ENCODE measurements at regions not wholly inside any gene's neighbourhood (a gene's known extent, or its start where the extent isn't known, plus 50 kb on each side); places are given as distances from the start of the nearest gene placed in this dataset.

- H3K4me3 ChIP-seq (replicated peaks in 1 of 3; ENCODE audit: insufficient read depth in 1 of 3, low read depth in 1 of 3, low read length in 3 of 3): no peak overlapping the region
- CTCF ChIA-PET: no interaction called here
- no peaks in the 10 kb centered on the region for H3K27me3 ChIP-seq (ENCODE audit: control insufficient read depth in 2 of 2, insufficient read depth in 2 of 2, low read length in 2 of 2)
- no peaks in the 10 kb centered on the region for H3K79me2 ChIP-seq (ENCODE audit: control insufficient read depth, insufficient read depth, low read length)
- POLR2A ChIA-PET: no interaction called here
- H4K20me1 ChIP-seq (replicated peaks; ENCODE audit: control insufficient read depth, extremely low read depth, insufficient read depth, low read length): no peaks in the 10 kb centered on the region
- H3K9me1 ChIP-seq (replicated peaks; ENCODE audit: control insufficient read depth, extremely low read depth, insufficient read depth, low read length): no peaks in the 10 kb centered on the region
- FAIRE-seq (no peak), DNase-seq (ENCODE audit: low read depth, low spot score) (no peak)
- no peak overlapping the region for H3K4me2 ChIP-seq (ENCODE audit: insufficient read depth, low read length)
- H3K27ac ChIP-seq (ENCODE audit: insufficient read depth, low read depth, low read length): no peak overlapping the region
- no peaks in the 10 kb centered on the region for H3K36me3 ChIP-seq (ENCODE audit: control insufficient read depth in 2 of 2, extremely low read depth in 1 of 2, insufficient read depth in 2 of 2, low read length in 2 of 2)
- TF ChIP-seq POLR2AphosphoS5 (IDR thresholded peaks at IDR 0.05; ENCODE audit: insufficient read depth, low read depth, low read length) (no peak), FOS (IDR thresholded peaks at IDR 0.05; ENCODE audit: borderline replicate concordance, insufficient read depth, low read length) (no peak), POLR2A (IDR thresholded peaks at IDR 0.05; ENCODE audit: low read depth, low read length) (no peak), CTCF (IDR thresholded peaks at IDR 0.05; ENCODE audit: extremely low read depth in 1 of 2, insufficient read depth in 1 of 2, low read depth in 1 of 2, low read length in 2 of 2) (no peak), MAX (IDR thresholded peaks at IDR 0.05; ENCODE audit: insufficient read depth, insufficient read length) (no peak), JUN (IDR thresholded peaks at IDR 0.05; ENCODE audit: borderline replicate concordance, insufficient read depth, insufficient read length, low read depth) (no peak), MYC (IDR thresholded peaks at IDR 0.05; ENCODE audit: low read depth, low read length) (no peak), EZH2 (IDR thresholded peaks at IDR 0.05; ENCODE audit: borderline replicate concordance, low read depth, low read length, severe bottlenecking) (no peak), GATA2 (IDR thresholded peaks at IDR 0.05; ENCODE audit: insufficient read depth, insufficient read length, low read depth, low read length) (no peak)
- H3K9me3 ChIP-seq (replicated peaks; ENCODE audit: control insufficient read depth, insufficient read depth, low read length): no peaks in the 10 kb centered on the region
- no peak overlapping the region for H2AFZ ChIP-seq (ENCODE audit: low read depth, low read length)
- dilution Hi-C loops (cut with MboI; ENCODE audit: extremely low pct_ligation_motif_present, low sequenced_read_pairs) (no loop called here), intact Hi-C loops (cut with micrococcal nuclease) (no loop called here)
- no TSS peak for BruUV-seq (replicated peaks)
- no peak overlapping the region for H3K9ac ChIP-seq (replicated peaks; ENCODE audit: extremely low read depth, insufficient read depth, low read length)
- no peaks in the 10 kb centered on the region for H3K4me1 ChIP-seq (ENCODE audit: control insufficient read depth, extremely low read depth, insufficient read depth, low read length)
Observed at GRCh38 chr14:85010186-85010585, 519.8 kb upstream of the FLRT2 start.
